IPS-18a (cell line): ENCODE measurements at regions not wholly inside any gene's neighbourhood (a gene's known extent, or its start where the extent isn't known, plus 50 kb on each side); places are given as distances from the start of the nearest gene placed in this dataset.
"Not testable (repeated sequence)": the region's sequence is repeated elsewhere in the genome, so short reads cannot be mapped to it uniquely, and the experiment has no call there.

Source experiments
- H3K27ac ChIP-seq: one replicate; pipeline ENCODE4 v1.5.1; 2013; ENCODE audit warnings: low read length
- H3K27me3 ChIP-seq: one replicate; pipeline ENCODE4 v1.6.1; 2013; ENCODE audit warnings: mild to moderate bottlenecking, low read length; ENCODE audit not compliant: control insufficient read depth, insufficient read depth
- H3K36me3 ChIP-seq: one replicate; pipeline ENCODE4 v1.6.1; 2013; ENCODE audit warnings: low read depth, low read length; ENCODE audit not compliant: control insufficient read depth
- H3K4me1 ChIP-seq: one replicate; pipeline ENCODE4 v1.6.1; 2013; ENCODE audit warnings: low read depth, low read length; ENCODE audit not compliant: control insufficient read depth
- H3K4me3 ChIP-seq: one replicate; pipeline ENCODE4 v1.5.1; 2013; ENCODE audit warnings: low read length
- H3K9ac ChIP-seq: one replicate; pipeline ENCODE4 v1.6.1; 2013; ENCODE audit warnings: mild to moderate bottlenecking, low read length, moderate library complexity
- H3K9me3 ChIP-seq: one replicate; pipeline ENCODE4 v1.6.1; 2013; ENCODE audit warnings: low read depth, low read length; ENCODE audit not compliant: control insufficient read depth

- peaks cover 12% of the 10 kb centered on the region for H3K4me1 ChIP-seq
- no peaks in the 10 kb centered on the region for H3K36me3 ChIP-seq
- no peak overlapping the region for H3K9ac ChIP-seq
- H3K27me3 ChIP-seq, result no peaks in the 10 kb centered on the region
- H3K9me3 ChIP-seq, result no peaks in the 10 kb centered on the region
- H3K4me3 ChIP-seq, result no peak overlapping the region
- no peak overlapping the region for H3K27ac ChIP-seq
These were observed 104.5 kb downstream of the RPLP1 start for GRCh38 chr15:69557020-69557706.

- H3K36me3 ChIP-seq, result no peaks in the 10 kb centered on the region
- H3K27ac ChIP-seq, result no peak overlapping the region
- H3K4me1 ChIP-seq, result peaks cover 12% of the 10 kb centered on the region
- H3K9me3 ChIP-seq, result no peaks in the 10 kb centered on the region
- no peak overlapping the region for H3K4me3 ChIP-seq
- H3K27me3 ChIP-seq, result no peaks in the 10 kb centered on the region
- H3K9ac ChIP-seq, result no peak overlapping the region
These were observed 105.2 kb downstream of the RPLP1 start for GRCh38 chr15:69557707-69558409.

- Histone ChIP-seq H3K36me3 (no peaks in the 10 kb centered on the region), H3K27me3 (no peaks in the 10 kb centered on the region), H3K27ac (no peak overlapping the region), H3K4me3 (no peak overlapping the region), H3K4me1 (peaks cover 12% of the 10 kb centered on the region), H3K9me3 (no peaks in the 10 kb centered on the region), H3K9ac (no peak overlapping the region)
These were observed 107.0 kb downstream of the RPLP1 start for GRCh38 chr15:69559440-69560190.

GRCh38 chr15:69561071-69561784 lies 108.6 kb downstream of the RPLP1 start:
- peaks cover 12% of the 10 kb centered on the region for H3K4me1 ChIP-seq

GRCh38 chr15:69562116-69562515 lies 109.5 kb downstream of the RPLP1 start:
- H3K4me1 ChIP-seq, result peaks cover 9% of the 10 kb centered on the region
- H3K27me3 ChIP-seq, result no peaks in the 10 kb centered on the region
- H3K36me3 ChIP-seq, result no peaks in the 10 kb centered on the region
- H3K9me3 ChIP-seq, result no peaks in the 10 kb centered on the region
- H3K9ac ChIP-seq, result no peak overlapping the region
- no peak overlapping the region for H3K4me3 ChIP-seq
- H3K27ac ChIP-seq, result no peak overlapping the region

More at GRCh38 chr15:69561071-69561784, 108.6 kb downstream of the RPLP1 start:
- Histone ChIP-seq H3K9ac (no peak overlapping the region), H3K27me3 (no peaks in the 10 kb centered on the region), H3K9me3 (no peaks in the 10 kb centered on the region), H3K27ac (no peak overlapping the region), H3K4me3 (no peak overlapping the region), H3K36me3 (no peaks in the 10 kb centered on the region)

GRCh38 chr15:69562564-69562963 lies 109.9 kb downstream of the RPLP1 start:
- H3K36me3 ChIP-seq, result no peaks in the 10 kb centered on the region
- peaks cover 4% of the 10 kb centered on the region for H3K4me1 ChIP-seq
- no peaks in the 10 kb centered on the region for H3K27me3 ChIP-seq
- no peak overlapping the region for H3K4me3 ChIP-seq
- H3K27ac ChIP-seq, result no peak overlapping the region
- H3K9ac ChIP-seq, result no peak overlapping the region
- H3K9me3 ChIP-seq, result no peaks in the 10 kb centered on the region

- Histone ChIP-seq H3K9me3 (no peaks in the 10 kb centered on the region), H3K27ac (no peak overlapping the region), H3K27me3 (no peaks in the 10 kb centered on the region), H3K36me3 (no peaks in the 10 kb centered on the region), H3K9ac (no peak overlapping the region), H3K4me3 (no peak overlapping the region), H3K4me1 (no peaks in the 10 kb centered on the region)
These were observed 112.5 kb downstream of the RPLP1 start for GRCh38 chr15:69565066-69565655.

- not testable (repeated sequence) for H3K9me3 ChIP-seq, H3K9ac ChIP-seq, H3K4me3 ChIP-seq, H3K27ac ChIP-seq, H3K36me3 ChIP-seq, H3K4me1 ChIP-seq, H3K27me3 ChIP-seq
These were observed 114.7 kb downstream of the RPLP1 start for GRCh38 chr15:69567238-69567760.

- H3K9me3 ChIP-seq, result no peaks in the 10 kb centered on the region
- no peak overlapping the region for H3K27ac ChIP-seq
- H3K9ac ChIP-seq, result no peak overlapping the region
- H3K27me3 ChIP-seq, result no peaks in the 10 kb centered on the region
- no peak overlapping the region for H3K4me3 ChIP-seq
- H3K36me3 ChIP-seq, result no peaks in the 10 kb centered on the region
- H3K4me1 ChIP-seq, result no peaks in the 10 kb centered on the region
These were observed 115.8 kb downstream of the RPLP1 start for GRCh38 chr15:69568173-69569009.

GRCh38 chr15:69570454-69570853 lies 117.8 kb downstream of the RPLP1 start:
- H3K9ac ChIP-seq, result no peak overlapping the region
- no peaks in the 10 kb centered on the region for H3K36me3 ChIP-seq
- H3K4me3 ChIP-seq, result no peak overlapping the region
- no peak overlapping the region for H3K27ac ChIP-seq
- H3K27me3 ChIP-seq, result no peaks in the 10 kb centered on the region
- H3K4me1 ChIP-seq, result no peaks in the 10 kb centered on the region
- no peaks in the 10 kb centered on the region for H3K9me3 ChIP-seq
